AG04449 (cell line): ENCODE measurements at regions not wholly inside any gene's neighbourhood (a gene's known extent, or its start where the extent isn't known, plus 50 kb on each side); places are given as distances from the start of the nearest gene placed in this dataset.

Experiments used
- CTCF ChIA-PET: fragments of 350-600 bp; formaldehyde crosslinking; extraction: SDS; loops from one replicate; lab custom pipeline; 2021; ENCODE audit warnings: antibody characterized with exemption; lab: Yijun Ruan, JAX
- POLR2A ChIA-PET: fragments of 400-600, 350-600 bp; formaldehyde crosslinking; extraction: SDS; loops from one replicate; lab custom pipeline; 2020; ENCODE audit warnings: antibody characterized with exemption, inconsistent platforms; lab: Yijun Ruan, JAX
- DNase-seq: peaks from one replicate; pipeline ENCODE4 v3.0.0-alpha.2; 2010; ENCODE audit warnings: low read depth, low spot score
- H3K4me3 ChIP-seq: 2 replicates; pipeline ENCODE4 v1.5.1; 2011; ENCODE audit warnings: low read depth, mild to moderate bottlenecking, control low read depth, low read length
- CTCF ChIP-seq: IDR thresholded peaks from one replicate; pipeline ENCODE4 v1.5.1; 2011; ENCODE audit warnings: mild to moderate bottlenecking, moderate library complexity, low read length, control low read depth, inconsistent platforms; ENCODE audit not compliant: insufficient read depth; ENCODE audit errors: missing control alignments

- no peak for TF ChIP-seq CTCF
- CTCF ChIA-PET, result interaction anchor here (1.1 to 1.5 kb wide), 2 partner anchors 20 to 557 kb away, joined by 4 read pairs; no protein-coding TSS in a partner anchor
- H3K4me3 ChIP-seq, result no peak overlapping the region
- POLR2A ChIA-PET, result no interaction called here
- peak; percentile 53 for DNase-seq
These were observed 85.2 kb upstream of the LNX1 start for GRCh38 chr4:53676402-53676871.

DNA sequence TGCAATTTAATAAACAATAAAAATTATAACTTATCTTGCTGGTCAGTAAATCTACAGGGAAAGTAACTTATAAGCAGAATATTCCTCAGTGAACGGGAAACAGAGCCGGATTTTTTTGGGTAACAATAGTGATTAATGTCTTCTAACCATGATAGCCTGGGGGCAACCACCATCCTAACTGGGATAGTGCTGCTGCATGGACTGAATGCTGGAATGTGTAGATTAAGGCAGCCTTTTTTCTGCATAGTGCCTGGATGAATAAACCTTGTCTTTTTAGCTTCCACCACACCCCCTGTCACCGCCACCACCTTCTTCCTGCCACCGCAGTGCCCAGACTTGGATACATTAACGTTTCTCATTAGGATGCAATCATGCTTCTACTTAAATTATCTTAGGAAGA, 83.6 kb upstream of the LNX1 start:
- TF ChIP-seq CTCF, result no peak
- ChIA-PET POLR2A (no interaction called here), CTCF (interaction anchor here (0.8 kb wide), 1 partner anchor 32 kb away, joined by 3 read pairs; no protein-coding TSS in a partner anchor)
- H3K4me3 ChIP-seq, result no peak overlapping the region
- no peak for DNase-seq

DNA sequence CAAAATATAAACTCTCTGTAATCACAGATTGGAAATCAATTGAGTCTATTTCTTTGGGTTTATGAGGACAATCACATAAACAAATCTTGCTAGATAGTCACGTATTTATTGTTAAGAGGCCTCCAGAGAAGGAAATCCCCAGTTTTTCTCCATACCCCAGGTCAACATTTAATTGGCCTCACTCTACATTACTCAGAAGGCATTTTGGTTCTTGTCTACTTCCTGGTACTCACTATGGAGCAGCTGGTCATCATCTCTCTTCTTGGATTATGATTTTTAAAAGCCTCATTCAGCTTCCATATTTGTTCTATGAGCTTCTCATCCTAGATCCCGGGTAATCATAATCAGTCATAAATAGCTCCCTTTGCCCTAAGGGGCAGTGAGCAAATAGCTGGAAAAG, 81.6 kb upstream of the LNX1 start:
- CTCF ChIA-PET, result interaction anchor here (1.1 to 1.9 kb wide), 4 partner anchors 9 to 34 kb away, joined by 3 to 7 read pairs (median 4); no protein-coding TSS in a partner anchor

DNA sequence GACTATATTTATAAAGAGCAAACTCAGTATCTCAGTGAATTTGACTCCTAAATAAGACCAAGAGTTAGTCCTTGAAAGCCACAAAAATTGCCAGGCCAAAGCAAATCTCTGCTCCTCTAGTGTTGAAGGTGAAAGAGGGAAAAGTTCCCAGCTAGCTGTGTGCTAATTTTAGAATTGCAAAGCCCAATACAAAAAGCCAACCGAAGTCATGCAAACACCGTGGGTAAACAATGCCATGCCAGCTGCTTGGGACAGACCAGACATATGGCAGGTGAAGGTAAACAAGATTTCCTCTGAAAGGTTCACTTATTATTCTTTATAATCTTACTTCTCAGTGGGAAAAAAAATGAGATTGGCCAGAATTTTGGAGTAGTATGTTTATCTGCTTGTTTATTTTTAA, 80.5 kb upstream of the LNX1 start:
- no peak for TF ChIP-seq CTCF
- DNase-seq, result no peak
- POLR2A ChIA-PET, result no interaction called here
- CTCF ChIA-PET, result interaction anchor here (1.3 kb wide), 1 partner anchor 12 kb away, joined by 3 read pairs; no protein-coding TSS in a partner anchor
- H3K4me3 ChIP-seq, result no peak overlapping the region

More for the DNA sequence above, 81.6 kb upstream of the LNX1 start:
- TF ChIP-seq CTCF, result no peak
- H3K4me3 ChIP-seq, result no peak overlapping the region
- no peak for DNase-seq
- POLR2A ChIA-PET, result interaction anchor here (0.6 kb wide), 1 partner anchor 805 kb away, joined by 3 read pairs; no protein-coding TSS in a partner anchor

DNA sequence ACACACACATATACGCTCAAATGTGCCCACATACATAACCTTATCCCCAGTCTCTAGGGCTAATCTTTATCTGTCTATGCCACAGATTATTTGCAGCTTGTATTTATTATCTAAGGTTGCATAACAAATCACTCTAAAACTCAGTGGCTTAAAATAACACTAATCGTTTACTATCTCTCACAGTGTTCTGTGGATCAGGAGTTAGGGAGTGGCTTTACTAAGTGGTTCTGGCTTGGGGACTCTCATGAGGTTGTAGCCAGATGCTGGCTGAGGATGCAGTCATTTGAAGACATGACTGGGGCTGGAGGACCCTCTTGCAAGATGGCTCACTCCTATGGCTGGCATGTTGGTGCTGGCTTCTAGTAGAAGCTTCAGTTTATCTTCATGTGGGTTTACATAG, 68.5 kb upstream of the LNX1 start:
- no peak for TF ChIP-seq CTCF
- DNase-seq, result no peak
- ChIA-PET CTCF (interaction anchor here (1.4 to 1.5 kb wide), 2 partner anchors 9 to 11 kb away, joined by 3 read pairs; no protein-coding TSS in a partner anchor), POLR2A (no interaction called here)
- H3K4me3 ChIP-seq, result no peak overlapping the region

- no peak overlapping the region for H3K4me3 ChIP-seq
- POLR2A ChIA-PET, result no interaction called here
- DNase-seq, result no peak
- CTCF ChIA-PET, result interaction anchor here (1.3 to 1.5 kb wide), 3 partner anchors 10 to 169 kb away, joined by 3 read pairs; no protein-coding TSS in a partner anchor
- no peak for TF ChIP-seq CTCF
These were observed 67.8 kb upstream of the LNX1 start for GRCh38 chr4:53659112-53659511.
